Stimulated activated CD4-positive, alpha-beta T cell treated with anti-CD3 and anti-CD28 coated beads, Interleukin-12 subunit alpha, Interleukin-12 subunit beta, amount 100 ng/mL, for 48 hours (primary cell): ENCODE measurements at regions not wholly inside any gene's neighbourhood (a gene's known extent, or its start where the extent isn't known, plus 50 kb on each side); places are given as distances from the start of the nearest gene placed in this dataset.
"Not testable (repeated sequence)": the region's sequence is repeated elsewhere in the genome, so short reads cannot be mapped to it uniquely, and the experiment has no call there.

Experiments used
- DNase-seq, 3 donors: peaks; one replicate each; pipeline ENCODE4 v3.0.0-alpha.2; 2020; ENCODE audit warnings: low read depth in 2 of 3, low spot score in 1 of 3

GRCh38 chr4:18695733-18696527 is 674.4 kb upstream of the LCORL start:
- no peak for DNase-seq

GRCh38 chr4:18691431-18692200 is 670.1 kb upstream of the LCORL start:
- DNase-seq, result no peak

- no peak for DNase-seq
Measured at GRCh38 chr4:18690291-18690955, 668.9 kb upstream of the LCORL start.

GRCh38 chr4:18689308-18690115 is 668.0 kb upstream of the LCORL start:
- peak in 2 of 3 donors; percentile 9 to 46 for DNase-seq

GRCh38 chr4:18688351-18688750 is 666.8 kb upstream of the LCORL start:
- DNase-seq, result not testable (repeated sequence)

- no peak for DNase-seq
Measured at GRCh38 chr4:18686338-18687037, 664.9 kb upstream of the LCORL start.

- DNase-seq, result no peak
Measured at GRCh38 chr4:18684932-18685331, 663.4 kb upstream of the LCORL start.

GRCh38 chr4:18676526-18676915 is 655.0 kb upstream of the LCORL start:
- no peak for DNase-seq

- DNase-seq, result no peak
Measured at GRCh38 chr4:18675586-18676525, 654.3 kb upstream of the LCORL start.

GRCh38 chr4:18670034-18670433 is 648.5 kb upstream of the LCORL start:
- DNase-seq, result no peak

- no peak for DNase-seq
Measured at GRCh38 chr4:18669390-18669789, 647.8 kb upstream of the LCORL start.

- no peak for DNase-seq
Measured at GRCh38 chr4:18666322-18666721, 644.8 kb upstream of the LCORL start.

GRCh38 chr4:18664171-18664570 is 642.6 kb upstream of the LCORL start:
- DNase-seq, result no peak

- DNase-seq, result no peak
Measured at GRCh38 chr4:18645351-18645750, 623.8 kb upstream of the LCORL start.

GRCh38 chr4:18641334-18641733 is 619.8 kb upstream of the LCORL start:
- DNase-seq, result no peak

- DNase-seq, result no peak
Measured at GRCh38 chr4:18638031-18638430, 616.5 kb upstream of the LCORL start.

GRCh38 chr4:18636001-18636585 is 614.5 kb upstream of the LCORL start:
- no peak for DNase-seq

- DNase-seq, result no peak
Measured at GRCh38 chr4:18635531-18635930, 614.0 kb upstream of the LCORL start.

GRCh38 chr4:18631586-18631985 is 610.0 kb upstream of the LCORL start:
- no peak for DNase-seq
